ENCODE measurements at regions not wholly inside any gene's neighbourhood (a gene's known extent, or its start where the extent isn't known, plus 50 kb on each side); places are given as distances from the start of the nearest gene placed in this dataset.

DNA sequence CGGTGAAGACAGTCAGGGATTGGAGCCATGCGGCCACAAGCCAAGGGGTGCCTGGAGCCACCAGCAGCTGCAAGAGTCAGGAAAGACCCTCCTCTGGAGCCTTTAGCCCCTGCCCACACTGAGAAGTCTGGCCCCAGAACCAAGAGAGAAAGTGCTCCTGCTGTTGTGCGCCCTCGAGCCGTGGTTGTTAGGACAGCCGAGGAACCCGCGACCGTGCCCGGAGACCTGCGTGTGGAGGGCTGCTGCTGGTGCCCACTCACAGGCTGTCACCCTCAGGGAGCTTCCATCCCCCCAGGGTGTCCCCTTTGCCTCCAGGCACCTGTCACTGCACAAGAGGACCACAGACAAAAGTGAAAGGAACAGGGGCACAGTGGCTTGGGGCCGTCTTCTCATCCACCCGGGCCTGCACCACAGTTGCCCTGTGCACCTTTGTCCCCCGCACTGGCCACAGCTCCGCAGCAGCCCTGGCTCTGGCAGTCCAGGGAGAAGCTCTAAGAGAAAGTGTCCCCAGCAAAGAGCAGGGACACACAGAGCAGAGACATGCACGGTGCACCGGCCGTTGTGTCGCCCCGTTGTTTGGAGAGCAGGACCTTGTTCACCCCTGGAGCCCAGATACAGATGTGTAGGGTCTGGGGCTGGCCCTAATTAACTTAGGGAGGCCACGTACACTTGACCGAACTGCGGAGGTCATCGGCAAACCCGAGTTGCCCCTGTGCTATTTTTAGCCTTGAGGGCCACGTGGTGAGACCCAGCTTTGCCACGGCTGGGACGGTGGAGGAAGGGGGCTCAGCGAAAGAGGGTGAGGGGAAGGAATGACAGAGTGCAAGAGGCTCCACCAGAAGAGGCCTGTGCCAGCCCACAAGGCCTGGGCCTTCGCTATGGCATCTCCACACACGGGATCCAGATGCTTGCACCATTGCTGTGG, 329.2 kb downstream of the C16orf95 start:
- intact Hi-C loops (cut with DNase I; ENCODE audit: low total_unique reads) = no loop called here
- 83% methylated on average over 19 to 31 of the region's 31 CpGs for WGBS, 2 donors
- H3K27me3 ChIP-seq = no peaks in the 10 kb centered on the region

DNA sequence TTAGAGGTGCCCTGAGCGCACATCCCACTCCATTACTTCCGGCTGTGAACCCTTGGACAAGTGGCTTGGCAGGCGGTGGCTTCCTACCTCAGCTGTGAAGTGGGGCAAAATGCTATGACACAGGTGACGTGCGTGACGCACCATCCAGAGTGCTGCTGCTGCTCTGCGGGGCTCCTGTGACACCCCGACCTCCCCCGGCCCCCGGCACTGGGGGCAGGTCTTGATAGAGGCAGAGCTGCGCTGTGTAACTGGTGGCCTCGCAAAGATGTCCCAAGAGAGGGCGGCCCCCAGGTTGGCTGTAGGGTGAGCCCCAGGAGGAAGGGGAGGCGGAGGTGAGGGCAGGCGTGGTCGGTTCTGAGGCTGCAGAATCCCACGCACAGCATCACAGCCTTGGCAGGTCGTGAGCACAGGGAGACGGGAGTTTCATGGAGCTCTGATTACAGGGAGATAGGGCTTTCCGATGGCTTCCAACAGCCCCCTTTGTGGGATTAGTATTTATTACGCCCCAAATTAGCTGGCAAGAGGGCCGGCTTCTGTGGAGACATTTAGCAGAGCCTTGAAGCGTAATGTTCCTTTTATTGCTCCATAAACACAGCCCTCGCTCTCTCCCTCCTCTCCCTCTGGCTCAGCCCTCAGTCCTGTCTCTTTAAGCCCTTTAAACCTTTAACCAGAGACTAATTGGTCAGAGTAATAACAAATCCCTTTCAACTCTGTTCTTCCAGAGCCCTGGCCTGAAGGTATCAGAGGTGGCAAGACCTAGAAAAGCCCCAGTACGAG, 328.1 kb downstream of the C16orf95 start:
- no peaks in the 10 kb centered on the region for H3K36me3 ChIP-seq (ENCODE audit: low read depth, missing control alignments)
- 56 to 72% methylated on average over 12 to 25 of the region's 25 CpGs for WGBS, 2 donors
- DNase-seq = no peak
- no peak for TF ChIP-seq POLR2A (IDR thresholded peaks at IDR 0.05)
- TF ChIP-seq, protein P1, sequence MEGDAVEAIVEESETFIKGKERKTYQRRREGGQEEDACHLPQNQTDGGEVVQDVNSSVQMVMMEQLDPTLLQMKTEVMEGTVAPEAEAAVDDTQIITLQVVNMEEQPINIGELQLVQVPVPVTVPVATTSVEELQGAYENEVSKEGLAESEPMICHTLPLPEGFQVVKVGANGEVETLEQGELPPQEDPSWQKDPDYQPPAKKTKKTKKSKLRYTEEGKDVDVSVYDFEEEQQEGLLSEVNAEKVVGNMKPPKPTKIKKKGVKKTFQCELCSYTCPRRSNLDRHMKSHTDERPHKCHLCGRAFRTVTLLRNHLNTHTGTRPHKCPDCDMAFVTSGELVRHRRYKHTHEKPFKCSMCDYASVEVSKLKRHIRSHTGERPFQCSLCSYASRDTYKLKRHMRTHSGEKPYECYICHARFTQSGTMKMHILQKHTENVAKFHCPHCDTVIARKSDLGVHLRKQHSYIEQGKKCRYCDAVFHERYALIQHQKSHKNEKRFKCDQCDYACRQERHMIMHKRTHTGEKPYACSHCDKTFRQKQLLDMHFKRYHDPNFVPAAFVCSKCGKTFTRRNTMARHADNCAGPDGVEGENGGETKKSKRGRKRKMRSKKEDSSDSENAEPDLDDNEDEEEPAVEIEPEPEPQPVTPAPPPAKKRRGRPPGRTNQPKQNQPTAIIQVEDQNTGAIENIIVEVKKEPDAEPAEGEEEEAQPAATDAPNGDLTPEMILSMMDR (IDR thresholded peaks at IDR 0.05) = no peak
- intact Hi-C loops (cut with DNase I; ENCODE audit: low total_unique reads) = no loop called here
- no peaks in the 10 kb centered on the region for H3K27me3 ChIP-seq
- H3K9me3 ChIP-seq = no peaks in the 10 kb centered on the region
- no peak overlapping the region for H3K4me3 ChIP-seq
- no peaks in the 10 kb centered on the region for H3K4me1 ChIP-seq
- H3K27ac ChIP-seq = no peak overlapping the region

More for the DNA sequence above, 329.2 kb downstream of the C16orf95 start:
- no peak for DNase-seq
- Histone ChIP-seq H3K36me3 (ENCODE audit: low read depth, missing control alignments) (no peaks in the 10 kb centered on the region), H3K4me3 (no peak overlapping the region), H3K27ac (no peak overlapping the region), H3K9me3 (no peaks in the 10 kb centered on the region), H3K4me1 (no peaks in the 10 kb centered on the region)
- no peak for TF ChIP-seq POLR2A (IDR thresholded peaks at IDR 0.05)
- TF ChIP-seq, protein P1 (IDR thresholded peaks at IDR 0.05) = no peak

DNA sequence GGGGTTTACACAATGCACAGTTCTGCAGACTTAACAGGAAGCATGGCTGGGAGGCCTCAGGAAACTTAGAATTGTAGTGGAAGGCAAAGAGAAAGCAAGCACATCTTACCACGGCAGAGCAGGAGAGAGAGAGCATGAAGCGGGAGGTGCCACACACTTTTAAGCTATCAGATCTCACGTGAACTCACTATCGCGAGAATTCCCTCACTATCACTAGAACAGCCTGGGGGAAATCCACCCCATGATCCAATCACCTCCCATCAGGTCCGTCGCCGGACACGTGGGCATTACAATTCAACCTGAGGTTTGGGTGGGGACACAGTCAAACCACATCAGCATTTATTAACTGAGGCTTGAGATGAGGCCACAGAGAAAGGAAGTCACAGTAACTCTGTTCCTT, 326.7 kb downstream of the C16orf95 start:
- Histone ChIP-seq H3K4me3 (no peak overlapping the region), H3K27ac (no peak overlapping the region), H3K4me1 (no peaks in the 10 kb centered on the region), H3K9me3 (no peaks in the 10 kb centered on the region), H3K36me3 (ENCODE audit: low read depth, missing control alignments) (no peaks in the 10 kb centered on the region), H3K27me3 (no peaks in the 10 kb centered on the region)
- WGBS, 2 donors = 69 to 74% methylated on average over 9 of the region's 9 CpGs
- DNase-seq = no peak
- TF ChIP-seq, protein P1 (IDR thresholded peaks at IDR 0.05) = no peak
- TF ChIP-seq POLR2A (IDR thresholded peaks at IDR 0.05) = no peak
- intact Hi-C loops (cut with DNase I; ENCODE audit: low total_unique reads) = no loop called here

DNA sequence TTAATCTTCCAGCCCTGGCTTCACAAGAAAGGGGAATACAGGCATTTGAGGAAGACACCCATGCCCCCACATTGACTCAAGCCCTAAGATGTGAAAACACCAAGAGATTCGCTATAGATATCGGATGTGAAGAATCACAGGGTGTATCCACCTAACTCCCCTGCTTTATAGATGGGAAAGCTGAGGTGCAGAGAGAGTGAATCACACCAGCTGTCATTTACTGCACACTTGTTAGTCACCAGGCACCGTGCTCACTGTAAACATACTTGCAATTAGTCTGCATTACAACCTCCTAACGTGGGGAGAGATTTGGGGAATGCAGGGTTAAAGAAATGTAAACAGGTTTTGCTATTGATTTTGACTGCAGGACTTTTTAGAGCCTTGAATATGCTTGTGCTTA, 325.5 kb downstream of the C16orf95 start:
- WGBS, 2 donors = 76 to 92% methylated on average over 4 of the region's 4 CpGs
- H3K4me1 ChIP-seq = no peaks in the 10 kb centered on the region
- H3K27me3 ChIP-seq = no peaks in the 10 kb centered on the region

More for the DNA sequence above, 325.5 kb downstream of the C16orf95 start:
- Histone ChIP-seq H3K9me3 (no peaks in the 10 kb centered on the region), H3K36me3 (ENCODE audit: low read depth, missing control alignments) (no peaks in the 10 kb centered on the region), H3K27ac (no peak overlapping the region), H3K4me3 (no peak overlapping the region)
- intact Hi-C loops (cut with DNase I; ENCODE audit: low total_unique reads) = no loop called here
- DNase-seq = no peak
- TF ChIP-seq, protein P1 (IDR thresholded peaks at IDR 0.05) = no peak
- TF ChIP-seq POLR2A (IDR thresholded peaks at IDR 0.05) = no peak
